Endothelial cell of umbilical vein (primary cell): ENCODE measurements at regions not wholly inside any gene's neighbourhood (a gene's known extent, or its start where the extent isn't known, plus 50 kb on each side); places are given as distances from the start of the nearest gene placed in this dataset.

ENCODE experiments used
- GATA2 ChIP-seq: IDR thresholded peaks from 2 replicates; pipeline ENCODE4 v1.7.0; 2011; ENCODE audit warnings: low read depth, mild to moderate bottlenecking, moderate library complexity, mixed read lengths, low read length; ENCODE audit not compliant: insufficient read length, insufficient read depth
- MYC ChIP-seq: IDR thresholded peaks from one replicate; pipeline ENCODE4 v1.6.1; 2011; ENCODE audit warnings: mild to moderate bottlenecking, low read depth, low read length
- POLR2AphosphoS5 ChIP-seq: IDR thresholded peaks from 2 replicates; pipeline ENCODE4 v1.6.1; 2012; ENCODE audit warnings: low read depth, mild to moderate bottlenecking, control low read depth, low read length, moderate library complexity; ENCODE audit not compliant: insufficient read depth
- TF ChIP-seq, protein P1 (sequence below), 2 donors: IDR thresholded peaks; 1 replicate in 1 of 2; 2 replicates in 1 of 2; pipeline ENCODE4 v1.5.1; 2011; ENCODE audit warnings: low read length in 2 of 2, mild to moderate bottlenecking in 2 of 2, moderate library complexity in 2 of 2, control low read depth in 1 of 2, inconsistent platforms in 1 of 2, low read depth in 1 of 2; ENCODE audit not compliant: insufficient read depth in 1 of 2; ENCODE audit errors: extremely low read depth in 1 of 2

DNA sequence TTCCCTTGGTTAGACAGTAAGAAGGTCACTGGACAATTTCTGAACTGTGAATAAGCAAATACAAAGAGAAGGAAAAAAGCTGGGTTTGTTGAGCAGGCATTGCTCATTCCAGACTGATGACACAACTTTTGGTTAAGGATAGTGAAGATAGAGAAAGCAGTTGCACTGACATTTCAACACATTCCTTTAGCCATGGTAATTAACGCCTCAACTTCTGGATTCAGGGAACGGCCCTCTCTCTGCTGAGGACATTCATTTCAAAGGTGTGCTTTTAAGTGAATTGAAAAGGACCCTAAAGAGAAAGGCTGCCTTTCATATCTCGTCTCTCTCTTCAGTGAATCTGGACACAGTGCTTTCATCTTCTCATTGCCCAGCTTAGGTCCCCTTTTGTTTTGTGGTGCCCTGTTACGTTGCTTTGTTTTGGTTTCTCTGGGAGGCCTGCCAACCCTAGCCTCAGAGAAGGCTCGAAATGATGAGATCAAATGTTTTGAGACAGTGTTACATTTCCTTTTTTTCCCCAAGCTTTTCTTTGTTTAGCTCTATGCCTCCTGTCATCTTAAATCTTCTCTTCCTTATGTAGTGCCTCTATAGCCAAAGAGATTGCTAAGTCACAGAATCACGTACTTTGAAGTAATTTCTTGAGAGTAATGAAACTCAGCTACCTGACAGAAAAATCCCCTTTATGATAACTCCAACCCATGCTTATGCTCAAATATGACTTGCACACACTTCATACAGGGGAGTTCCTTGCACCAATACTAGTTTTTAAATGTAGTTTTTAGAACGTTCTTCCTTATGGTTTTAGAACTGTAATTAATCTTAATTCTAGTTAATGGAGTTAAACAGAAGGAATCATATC lies 94.4 kb upstream of the IFNE start:
- TF ChIP-seq, protein P1, sequence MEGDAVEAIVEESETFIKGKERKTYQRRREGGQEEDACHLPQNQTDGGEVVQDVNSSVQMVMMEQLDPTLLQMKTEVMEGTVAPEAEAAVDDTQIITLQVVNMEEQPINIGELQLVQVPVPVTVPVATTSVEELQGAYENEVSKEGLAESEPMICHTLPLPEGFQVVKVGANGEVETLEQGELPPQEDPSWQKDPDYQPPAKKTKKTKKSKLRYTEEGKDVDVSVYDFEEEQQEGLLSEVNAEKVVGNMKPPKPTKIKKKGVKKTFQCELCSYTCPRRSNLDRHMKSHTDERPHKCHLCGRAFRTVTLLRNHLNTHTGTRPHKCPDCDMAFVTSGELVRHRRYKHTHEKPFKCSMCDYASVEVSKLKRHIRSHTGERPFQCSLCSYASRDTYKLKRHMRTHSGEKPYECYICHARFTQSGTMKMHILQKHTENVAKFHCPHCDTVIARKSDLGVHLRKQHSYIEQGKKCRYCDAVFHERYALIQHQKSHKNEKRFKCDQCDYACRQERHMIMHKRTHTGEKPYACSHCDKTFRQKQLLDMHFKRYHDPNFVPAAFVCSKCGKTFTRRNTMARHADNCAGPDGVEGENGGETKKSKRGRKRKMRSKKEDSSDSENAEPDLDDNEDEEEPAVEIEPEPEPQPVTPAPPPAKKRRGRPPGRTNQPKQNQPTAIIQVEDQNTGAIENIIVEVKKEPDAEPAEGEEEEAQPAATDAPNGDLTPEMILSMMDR (IDR thresholded peaks at IDR 0.05; ENCODE audit: extremely low read depth in 1 of 2, insufficient read depth in 1 of 2, low read depth in 1 of 2, low read length in 2 of 2) = no peak
- TF ChIP-seq GATA2 (no peak), MYC (no peak), POLR2AphosphoS5 (peak; percentile 40)
